ENCODE measurements at regions not wholly inside any gene's neighbourhood (a gene's known extent, or its start where the extent isn't known, plus 50 kb on each side); places are given as distances from the start of the nearest gene placed in this dataset.

DNA sequence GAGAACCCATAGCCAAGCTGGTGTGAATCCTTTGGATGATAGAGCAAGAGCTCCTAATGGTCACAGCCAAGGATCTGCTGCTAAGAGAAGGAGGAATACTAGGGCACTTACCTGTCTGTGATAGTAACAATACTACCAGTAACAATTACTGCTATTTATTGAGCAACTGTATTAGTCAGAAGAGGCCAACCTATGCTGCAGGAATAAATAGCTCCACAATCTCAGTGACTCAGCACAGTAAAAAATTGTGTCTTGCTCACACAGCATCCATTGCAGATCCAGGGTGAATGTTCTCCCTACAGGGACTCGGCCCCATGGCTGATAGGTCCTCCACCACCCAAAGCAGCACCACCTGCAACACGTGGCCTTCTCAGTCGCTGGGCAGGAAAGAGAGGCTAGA lies 257.6 kb upstream of the ZMIZ1 start:
- Histone ChIP-seq H4K20me1 (ENCODE audit: insufficient read depth) (no peaks in the 10 kb centered on the region), H3K4me3 (replicated peaks in 1 of 2; ENCODE audit: low read depth in 1 of 2, low read length in 2 of 2) (no peak overlapping the region), H3K4me1 (ENCODE audit: control insufficient read depth in 1 of 2, insufficient read depth in 2 of 2, low read length in 2 of 2) (peaks cover 0 to 7% of the 10 kb centered on the region in 2 experiments; a peak in 2 of 4 replicates), H3K9me2 (ENCODE audit: insufficient read depth) (no peaks in the 10 kb centered on the region), H3K27me3 (ENCODE audit: insufficient read depth, low read length) (no peaks in the 10 kb centered on the region), H2AFZ (ENCODE audit: low read depth, low read length, poor library complexity, severe bottlenecking) (no peak overlapping the region), H3K79me2 (ENCODE audit: insufficient read depth, low read length) (no peaks in the 10 kb centered on the region), H3K9me3 (ENCODE audit: control insufficient read depth in 1 of 2, insufficient read depth in 1 of 2, low read depth in 1 of 2, low read length in 2 of 2) (no peaks in the 10 kb centered on the region), H3K27ac (ENCODE audit: low read depth, low read length) (no peak overlapping the region), H3K4me2 (ENCODE audit: low read length) (no peak overlapping the region), H3K9ac (ENCODE audit: low read length) (no peak overlapping the region), H3K36me3 (ENCODE audit: control insufficient read depth in 1 of 2, insufficient read depth in 2 of 2, low read length in 2 of 2) (no peaks in the 10 kb centered on the region)
- ATAC-seq (no peak), DNase-seq (ENCODE audit: low read depth, low spot score) (no peak)
- ChIA-PET RAD21 (ENCODE audit: low non-redundant PET in 1 of 2, low total read pairs in 2 of 2, uncharacterized antibody in 2 of 2, unreplicated experiment in 2 of 2) (no interaction called here), POLR2A (no interaction called here), CTCF (no interaction called here)
- TF ChIP-seq ELF1 (IDR thresholded peaks at IDR 0.05; ENCODE audit: borderline replicate concordance, low read depth) (no peak), CTCF (IDR thresholded peaks at IDR 0.05 in 2 of 3, conservative IDR thresholded peaks at IDR 0.05 in 1 of 3; ENCODE audit: borderline replicate concordance in 1 of 3, insufficient read depth in 1 of 3, low read depth in 2 of 3, low read length in 2 of 3) (no peak), EZH2 (IDR thresholded peaks at IDR 0.05) (no peak), YY1 (IDR thresholded peaks at IDR 0.05; ENCODE audit: extremely low read depth, insufficient replicate concordance, low read depth, low read length) (no peak), ZFX (IDR thresholded peaks at IDR 0.05) (no peak), SIN3A (IDR thresholded peaks at IDR 0.05; ENCODE audit: low read depth) (no peak), ZNF274 (IDR thresholded peaks at IDR 0.05; ENCODE audit: low read depth, low read length) (no peak), ZBTB33 (IDR thresholded peaks at IDR 0.05; ENCODE audit: extremely low read depth, insufficient replicate concordance, low read length) (no peak), MAX (IDR thresholded peaks at IDR 0.05) (no peak), POLR2AphosphoS5 (IDR thresholded peaks at IDR 0.05; ENCODE audit: low read depth, low read length) (no peak), EGR1 (IDR thresholded peaks at IDR 0.05; ENCODE audit: low read depth) (no peak), CBX3 (IDR thresholded peaks at IDR 0.05; ENCODE audit: low read depth) (no peak)
- intact Hi-C loops (cut with micrococcal nuclease), result no loop called here
- no TSS peak for BruUV-seq (replicated peaks)

Measured in HCT116 (cell line).